ENCODE measurements at regions not wholly inside any gene's neighbourhood (a gene's known extent, or its start where the extent isn't known, plus 50 kb on each side); places are given as distances from the start of the nearest gene placed in this dataset.

GRCh38 chr2:144999071-144999875 is 479.4 kb upstream of the ZEB2 start:
- H3K4me1 ChIP-seq, result no peaks in the 10 kb centered on the region
- no peak for TF ChIP-seq EP300 (IDR thresholded peaks at IDR 0.05)
- no peak for TF ChIP-seq POLR2A (IDR thresholded peaks at IDR 0.05)
- no peak for TF ChIP-seq POLR2AphosphoS5 (IDR thresholded peaks at IDR 0.05)
- DNase-seq (ENCODE audit: low spot score in 2 of 2), result no peak
- H3K27ac ChIP-seq, result no peak overlapping the region
- H3K36me3 ChIP-seq, result no peaks in the 10 kb centered on the region
- 75% methylated on average over 7 of the region's 7 CpGs for WGBS
- no peak overlapping the region for H3K4me3 ChIP-seq
- no peaks in the 10 kb centered on the region for H3K27me3 ChIP-seq
- H3K9me3 ChIP-seq, result no peaks in the 10 kb centered on the region

GRCh38 chr2:144998435-144998834 is 478.5 kb upstream of the ZEB2 start:
- H3K9me3 ChIP-seq, result no peaks in the 10 kb centered on the region
- no peak for TF ChIP-seq POLR2AphosphoS5 (IDR thresholded peaks at IDR 0.05)
- TF ChIP-seq EP300 (IDR thresholded peaks at IDR 0.05), result no peak
- TF ChIP-seq POLR2A (IDR thresholded peaks at IDR 0.05), result no peak
- TF ChIP-seq CTCF (IDR thresholded peaks at IDR 0.05), result no peak
- DNase-seq (ENCODE audit: low spot score in 2 of 2), result no peak
- no peaks in the 10 kb centered on the region for H3K4me1 ChIP-seq
- no peak overlapping the region for H3K27ac ChIP-seq
- no peaks in the 10 kb centered on the region for H3K36me3 ChIP-seq
- H3K4me3 ChIP-seq, result no peak overlapping the region
- H3K27me3 ChIP-seq, result no peaks in the 10 kb centered on the region
- 68% methylated on average over 4 of the region's 4 CpGs for WGBS

- H3K4me1 ChIP-seq, result no peaks in the 10 kb centered on the region
- no peaks in the 10 kb centered on the region for H3K9me3 ChIP-seq
- WGBS, result 41% methylated on average over 5 of the region's 5 CpGs
- H3K4me3 ChIP-seq, result no peak overlapping the region
- TF ChIP-seq POLR2AphosphoS5 (IDR thresholded peaks at IDR 0.05) (no peak), EP300 (IDR thresholded peaks at IDR 0.05) (no peak), POLR2A (IDR thresholded peaks at IDR 0.05) (no peak), CTCF (IDR thresholded peaks at IDR 0.05) (no peak)
- peak overlapping the region; percentile 73 for H3K27ac ChIP-seq
- H3K27me3 ChIP-seq, result no peaks in the 10 kb centered on the region
- H3K36me3 ChIP-seq, result no peaks in the 10 kb centered on the region
- no peak for DNase-seq (ENCODE audit: low spot score in 2 of 2)
Observed at GRCh38 chr2:144996225-144996795, 476.4 kb upstream of the ZEB2 start.

GRCh38 chr2:144995482-144995881 is 475.6 kb upstream of the ZEB2 start:
- H3K9me3 ChIP-seq, result no peaks in the 10 kb centered on the region
- no peak for DNase-seq (ENCODE audit: low spot score in 2 of 2)
- H3K27ac ChIP-seq, result peak overlapping the region; percentile 73
- TF ChIP-seq EP300 (IDR thresholded peaks at IDR 0.05), result no peak
- TF ChIP-seq POLR2AphosphoS5 (IDR thresholded peaks at IDR 0.05), result no peak
- TF ChIP-seq CTCF (IDR thresholded peaks at IDR 0.05), result no peak
- TF ChIP-seq POLR2A (IDR thresholded peaks at IDR 0.05), result no peak
- H3K27me3 ChIP-seq, result no peaks in the 10 kb centered on the region
- 39% methylated on average over 3 of the region's 3 CpGs for WGBS
- H3K4me1 ChIP-seq, result no peaks in the 10 kb centered on the region
- no peaks in the 10 kb centered on the region for H3K36me3 ChIP-seq
- H3K4me3 ChIP-seq, result no peak overlapping the region

GRCh38 chr2:144990661-144991060 is 470.7 kb upstream of the ZEB2 start:
- 90% methylated on average over 1 of the region's 1 CpG for WGBS
- no peak for TF ChIP-seq POLR2AphosphoS5 (IDR thresholded peaks at IDR 0.05)
- no peak for TF ChIP-seq CTCF (IDR thresholded peaks at IDR 0.05)
- Histone ChIP-seq H3K9me3 (no peaks in the 10 kb centered on the region), H3K27me3 (no peaks in the 10 kb centered on the region), H3K27ac (no peak overlapping the region), H3K36me3 (no peaks in the 10 kb centered on the region), H3K4me1 (no peaks in the 10 kb centered on the region), H3K4me3 (no peak overlapping the region)
- no peak for DNase-seq (ENCODE audit: low spot score in 2 of 2)

All from suprapubic skin (tissue), 4 donors.